Sigmoid colon (tissue), 6 donors: ENCODE measurements at regions not wholly inside any gene's neighbourhood (a gene's known extent, or its start where the extent isn't known, plus 50 kb on each side); places are given as distances from the start of the nearest gene placed in this dataset.

Experiments used
- DNase-seq: peaks from one replicate; pipeline ENCODE4 v3.0.0-alpha.2; 2019
- H3K27ac ChIP-seq, 4 donors: fragments of 200-600 bp; sonication (generic); one replicate each; pipeline ENCODE4 v1.5.1; 2016 to 2019; ENCODE audit warnings: mild to moderate bottlenecking in 1 of 4
- H3K27me3 ChIP-seq, 3 donors: fragments of 200-600 bp; sonication (generic); one replicate each; pipeline ENCODE4 v1.5.1; 2019; ENCODE audit warnings: mild to moderate bottlenecking in 1 of 3
- H3K36me3 ChIP-seq, 4 donors: fragments of 200-600 bp; sonication (generic); one replicate each; pipeline ENCODE4 v1.5.1; 2016 to 2019
- H3K4me1 ChIP-seq, 4 donors: fragments of 200-600 bp; sonication (generic); one replicate each; pipeline ENCODE4 v1.5.1; 2017 to 2019
- H3K4me3 ChIP-seq, 4 donors: fragments of 200-600 bp; sonication (generic); one replicate each; pipeline ENCODE4 v1.5.1; 2017 to 2019; ENCODE audit warnings: mild to moderate bottlenecking in 2 of 4, moderate library complexity in 1 of 4
- H3K9me3 ChIP-seq, 4 donors: fragments of 200-600 bp in 3 of 4; sonication (generic) in 3 of 4; one replicate each; pipeline versions ENCODE4 v1.5.1 to v1.6.1; 2013 to 2019
- CTCF ChIP-seq, 4 experiments: fragments of 450-650 bp in 3 of 4; fragments of 200-600 bp in 1 of 4; IDR thresholded peaks; one replicate each; pipeline ENCODE4 v1.5.1; 2016 to 2019; ENCODE audit warnings: antibody characterized with exemption in 4 of 4, mild to moderate bottlenecking in 3 of 4, moderate library complexity in 2 of 4
- EP300 ChIP-seq, 4 donors: sonication (generic); formaldehyde crosslinking; IDR thresholded peaks; one replicate each; pipeline ENCODE4 v1.6.1; 2017; ENCODE audit warnings: antibody characterized with exemption in 4 of 4
- POLR2A ChIP-seq, 2 donors: fragments of 450-650 bp; IDR thresholded peaks; one replicate each; pipeline ENCODE4 v1.6.1; 2016; ENCODE audit warnings: antibody characterized with exemption in 2 of 2, mild to moderate bottlenecking in 2 of 2, moderate library complexity in 2 of 2
- POLR2AphosphoS5 ChIP-seq, 4 donors: sonication (generic); formaldehyde crosslinking; IDR thresholded peaks; one replicate each; pipeline ENCODE4 v1.6.1; 2017; ENCODE audit warnings: antibody characterized with exemption in 4 of 4
- WGBS, 2 donors: extraction: QIAGEN DNeasy Blood & Tissue Kit; methylation state at CpG; one replicate each; pipeline ENCODE4 v1.1.7; 2013; 5-methylcytosine and 5-hydroxymethylcytosine counted together
- intact Hi-C: fragments of 100-400 bp; cut with DNase I; formaldehyde crosslinking; loops from one replicate; pipeline ENCODE4 v1.15.1; 2023
- donor health status: healthy with polysubstance abuse.
- donor health status: healthy.

GRCh38 chr22:27417421-27417814 is 384.1 kb downstream of the MN1 start:
- Histone ChIP-seq H3K36me3 (no peaks in the 10 kb centered on the region), H3K27ac (no peak overlapping the region), H3K4me1 (peaks cover 0 to 33% (median 19%) of the 10 kb centered on the region in 4 donors), H3K4me3 (no peak overlapping the region), H3K27me3 (peaks cover 0 to 8% (median 0%) of the 10 kb centered on the region in 3 donors), H3K9me3 (no peaks in the 10 kb centered on the region)
- DNase-seq = no peak
- 48 to 71% methylated on average over 5 of the region's 5 CpGs for WGBS, 2 donors
- no peak for TF ChIP-seq CTCF (IDR thresholded peaks at IDR 0.05)
- intact Hi-C loops = no loop called here

- WGBS, 2 donors = 48 to 64% methylated on average over 7 of the region's 7 CpGs
- Histone ChIP-seq H3K27me3 (peaks cover 0 to 8% (median 0%) of the 10 kb centered on the region in 3 donors), H3K4me3 (no peak overlapping the region), H3K4me1 (peaks cover 0 to 33% (median 19%) of the 10 kb centered on the region in 4 donors), H3K36me3 (no peaks in the 10 kb centered on the region), H3K27ac (no peak overlapping the region), H3K9me3 (no peaks in the 10 kb centered on the region)
- DNase-seq = no peak
- no peak for TF ChIP-seq POLR2A (IDR thresholded peaks at IDR 0.05)
- TF ChIP-seq CTCF (IDR thresholded peaks at IDR 0.05) = no peak
- no peak for TF ChIP-seq POLR2AphosphoS5 (IDR thresholded peaks at IDR 0.05)
- TF ChIP-seq EP300 (IDR thresholded peaks at IDR 0.05) = no peak
- intact Hi-C loops = no loop called here
Observed at GRCh38 chr22:27418261-27418660, 383.3 kb downstream of the MN1 start.

- Histone ChIP-seq H3K9me3 (no peaks in the 10 kb centered on the region), H3K4me3 (no peak overlapping the region), H3K36me3 (no peaks in the 10 kb centered on the region), H3K4me1 (peaks cover 0 to 28% (median 16%) of the 10 kb centered on the region in 4 donors), H3K27me3 (peaks cover 0 to 8% (median 0%) of the 10 kb centered on the region in 3 donors), H3K27ac (no peak overlapping the region)
- DNase-seq = no peak
- intact Hi-C loops = no loop called here
- TF ChIP-seq CTCF (IDR thresholded peaks at IDR 0.05) (no peak), POLR2AphosphoS5 (IDR thresholded peaks at IDR 0.05) (no peak), POLR2A (IDR thresholded peaks at IDR 0.05) (no peak), EP300 (IDR thresholded peaks at IDR 0.05) (no peak)
- 73 to 82% methylated on average over 7 of the region's 7 CpGs for WGBS, 2 donors
Observed at GRCh38 chr22:27419473-27419872, 382.1 kb downstream of the MN1 start.

GRCh38 chr22:27420195-27420816 is 381.2 kb downstream of the MN1 start:
- Histone ChIP-seq H3K36me3 (no peaks in the 10 kb centered on the region), H3K4me1 (peaks cover 0 to 20% (median 13%) of the 10 kb centered on the region in 4 donors), H3K27me3 (peaks cover 0 to 8% (median 0%) of the 10 kb centered on the region in 3 donors), H3K27ac (peak overlapping the region in 3 of 4 donors; percentile 40 to 80 (median 63)), H3K4me3 (no peak overlapping the region), H3K9me3 (no peaks in the 10 kb centered on the region)
- 76 to 77% methylated on average over 6 of the region's 6 CpGs for WGBS, 2 donors
- no peak for DNase-seq
- TF ChIP-seq CTCF (IDR thresholded peaks at IDR 0.05) (no peak), POLR2AphosphoS5 (IDR thresholded peaks at IDR 0.05) (no peak), POLR2A (IDR thresholded peaks at IDR 0.05) (no peak), EP300 (IDR thresholded peaks at IDR 0.05) (no peak)
- intact Hi-C loops = no loop called here
